OCI-LY3 (cell line): ENCODE measurements at regions not wholly inside any gene's neighbourhood (a gene's known extent, or its start where the extent isn't known, plus 50 kb on each side); places are given as distances from the start of the nearest gene placed in this dataset.

ENCODE experiments used
- H2AFZ ChIP-seq: fragments of 200-600, 300-600 bp; shearing (Covaris generic); 2 replicates; pipeline ENCODE4 v1.6.0; 2014; ENCODE audit warnings: antibody characterized with exemption, low read depth, low read length
- H3K27ac ChIP-seq: fragments of 200-600, 300-600 bp; sonication (generic); 2 replicates; pipeline ENCODE4 v1.5.1; 2014; ENCODE audit warnings: mild to moderate bottlenecking, low read length, moderate library complexity, mixed read lengths
- H3K27me3 ChIP-seq: fragments of 200-600, 300-600 bp; sonication (generic); 2 replicates; pipeline ENCODE4 v1.6.1; 2014; ENCODE audit warnings: low read depth, low read length, mixed read lengths
- H3K36me3 ChIP-seq: fragments of 200-600, 300-600 bp; sonication (generic); replicated peaks from 2 replicates; pipeline ENCODE3; 2014; ENCODE audit warnings: low read depth, low read length, mixed read lengths
- H3K4me1 ChIP-seq: fragments of 300-600, 200-600 bp; sonication (generic); 2 replicates; pipeline ENCODE4 v1.6.1; 2014; ENCODE audit warnings: low read length, mixed read lengths
- H3K4me2 ChIP-seq: fragments of 200-600, 300-600 bp; sonication (generic); 2 replicates; pipeline ENCODE4 v1.6.1; 2014; ENCODE audit warnings: low read length, mixed read lengths
- H3K4me3 ChIP-seq: fragments of 300-600, 200-600 bp; sonication (generic); 2 replicates; pipeline ENCODE4 v1.5.1; 2014; ENCODE audit warnings: antibody characterized with exemption, mild to moderate bottlenecking, low read length, moderate library complexity
- H3K79me2 ChIP-seq: fragments of 300-600, 200-600 bp; shearing (Covaris generic); 2 replicates; pipeline ENCODE4 v1.6.1; 2014; ENCODE audit warnings: mild to moderate bottlenecking, low read length, mixed read lengths
- H3K9ac ChIP-seq: fragments of 300-600, 200-600 bp; shearing (Covaris generic); 2 replicates; pipeline ENCODE4 v1.6.0; 2014; ENCODE audit warnings: mild to moderate bottlenecking, low read length, moderate library complexity
- H3K9me3 ChIP-seq: fragments of 200-600, 300-600 bp; shearing (Covaris generic); 2 replicates; pipeline ENCODE4 v1.6.1; 2014; ENCODE audit warnings: low read length, mixed read lengths; ENCODE audit not compliant: insufficient read depth
- H4K20me1 ChIP-seq: fragments of 200-600, 300-600 bp; sonication (generic); 2 replicates; pipeline ENCODE4 v1.6.1; 2016; ENCODE audit warnings: low read length, mixed read lengths; ENCODE audit not compliant: insufficient read depth
- CTCF ChIP-seq: fragments of 200-600, 300-600 bp; sonication (generic); IDR thresholded peaks from 2 replicates; pipeline ENCODE4 v1.5.1; 2014; ENCODE audit warnings: antibody characterized with exemption, low read length, low read depth
- EZH2phosphoT487 ChIP-seq: fragments of 200-600 bp; shearing (Covaris generic); IDR thresholded peaks from 2 replicates; pipeline ENCODE4 v1.6.1; 2018; ENCODE audit warnings: antibody characterized with exemption, mixed run types, low read depth

- TF ChIP-seq CTCF (no peak), EZH2phosphoT487 (no peak)
- Histone ChIP-seq H2AFZ (no peak overlapping the region), H3K36me3 (no peaks in the 10 kb centered on the region)
These were observed 169.1 kb upstream of the PTCHD4 start for GRCh38 chr6:48280035-48280620.

GRCh38 chr6:48278261-48278660 is 167.3 kb upstream of the PTCHD4 start:
- Histone ChIP-seq H3K79me2 (no peaks in the 10 kb centered on the region), H3K4me2 (no peak overlapping the region), H3K9me3 (no peaks in the 10 kb centered on the region), H2AFZ (no peak overlapping the region), H3K27ac (no peak overlapping the region), H3K36me3 (no peaks in the 10 kb centered on the region), H3K4me3 (no peak overlapping the region), H3K27me3 (no peaks in the 10 kb centered on the region), H3K9ac (no peak overlapping the region), H4K20me1 (no peaks in the 10 kb centered on the region), H3K4me1 (peaks cover 3% of the 10 kb centered on the region; the same call in 1 of the 2 replicates)
- no peak for TF ChIP-seq EZH2phosphoT487
- TF ChIP-seq CTCF, result no peak

More at GRCh38 chr6:48280035-48280620, 169.1 kb upstream of the PTCHD4 start:
- Histone ChIP-seq H3K27ac (no peak overlapping the region), H3K4me3 (no peak overlapping the region), H3K9ac (no peak overlapping the region), H3K4me2 (no peak overlapping the region), H3K27me3 (no peaks in the 10 kb centered on the region), H3K79me2 (no peaks in the 10 kb centered on the region), H4K20me1 (no peaks in the 10 kb centered on the region), H3K9me3 (no peaks in the 10 kb centered on the region), H3K4me1 (peaks cover 3% of the 10 kb centered on the region; the same call in 1 of the 2 replicates)

GRCh38 chr6:48272518-48272917 is 161.5 kb upstream of the PTCHD4 start:
- Histone ChIP-seq H3K27me3 (no peaks in the 10 kb centered on the region), H3K79me2 (no peaks in the 10 kb centered on the region), H3K27ac (no peak overlapping the region), H3K4me1 (no peaks in the 10 kb centered on the region), H3K4me2 (no peak overlapping the region), H3K36me3 (no peaks in the 10 kb centered on the region), H3K4me3 (no peak overlapping the region), H3K9me3 (no peaks in the 10 kb centered on the region), H4K20me1 (no peaks in the 10 kb centered on the region), H2AFZ (no peak overlapping the region), H3K9ac (no peak overlapping the region)
- TF ChIP-seq CTCF (no peak), EZH2phosphoT487 (no peak)

GRCh38 chr6:48255094-48255493 is 144.1 kb upstream of the PTCHD4 start:
- Histone ChIP-seq H2AFZ (no peak overlapping the region), H3K79me2 (no peaks in the 10 kb centered on the region), H3K27ac (no peak overlapping the region), H3K27me3 (no peaks in the 10 kb centered on the region), H3K4me1 (no peaks in the 10 kb centered on the region), H3K9me3 (no peaks in the 10 kb centered on the region), H3K9ac (no peak overlapping the region), H4K20me1 (no peaks in the 10 kb centered on the region), H3K36me3 (no peaks in the 10 kb centered on the region), H3K4me3 (no peak overlapping the region), H3K4me2 (no peak overlapping the region)
- no peak for TF ChIP-seq EZH2phosphoT487
- TF ChIP-seq CTCF, result no peak
